HEK293 (cell line): ENCODE measurements at regions not wholly inside any gene's neighbourhood (a gene's known extent, or its start where the extent isn't known, plus 50 kb on each side); places are given as distances from the start of the nearest gene placed in this dataset.
A peak's percentile ranks its signal among the peaks of the same experiment; 100 is the strongest.

ENCODE experiments used
- CTCF ChIA-PET: fragments of 350-600 bp; formaldehyde crosslinking; extraction: SDS; loops from one replicate; lab custom pipeline; 2021; ENCODE audit warnings: antibody characterized with exemption; lab: Yijun Ruan, JAX
- POLR2A ChIA-PET: fragments of 300-600 bp; formaldehyde crosslinking; extraction: SDS; loops from one replicate; lab custom pipeline; 2020; ENCODE audit warnings: antibody characterized with exemption, inconsistent platforms; lab: Yijun Ruan, JAX
- H3K27ac ChIP-seq: fragments of 200-500 bp; sonication (Bioruptor generic); 2 replicates; pipeline ENCODE4 v1.5.1; 2014; ENCODE audit warnings: low read depth, low read length, control low read depth, inconsistent platforms; ENCODE audit errors: extremely low read depth
- H3K36me3 ChIP-seq, 2 experiments: fragments of 200-500 bp in 1 of 2; sonication (Bioruptor generic) in 1 of 2; 1 replicate in 1 of 2; 2 replicates in 1 of 2; pipeline ENCODE4 v1.5.1; 2014 to 2017; ENCODE audit warnings: inconsistent platforms in 2 of 2, low read length in 2 of 2; ENCODE audit not compliant: control insufficient read depth in 2 of 2, insufficient read depth in 1 of 2
- H3K4me1 ChIP-seq: fragments of 200-500 bp; sonication (Bioruptor generic); 2 replicates; pipeline ENCODE4 v1.5.1; 2014; ENCODE audit warnings: mild to moderate bottlenecking, low read length, inconsistent platforms; ENCODE audit not compliant: control insufficient read depth, insufficient read depth
- H3K4me3 ChIP-seq: 2 replicates; pipeline ENCODE4 v1.5.1; 2011; ENCODE audit warnings: low read depth, mild to moderate bottlenecking, control low read depth, low read length, moderate library complexity
- H3K9me3 ChIP-seq: fragments of 200-500 bp; sonication (Bioruptor generic); 2 replicates; pipeline ENCODE4 v1.5.1; 2014; ENCODE audit warnings: low read depth, low read length, inconsistent platforms; ENCODE audit not compliant: control insufficient read depth, insufficient read depth
- ATF2 ChIP-seq: fragments of 450-650 bp; formaldehyde crosslinking; IDR thresholded peaks from 2 replicates; pipeline ENCODE4 v1.5.1; 2016; ENCODE audit warnings: missing biosample characterization, missing genetic modification characterization, low read depth
- BCL11A ChIP-seq: fragments of 450-650 bp; formaldehyde crosslinking; IDR thresholded peaks from 2 replicates; pipeline ENCODE4 v1.5.1; 2016; ENCODE audit warnings: low read depth, missing biosample characterization, missing genetic modification characterization
- EGR2 ChIP-seq: fragments of 450-650 bp; formaldehyde crosslinking; IDR thresholded peaks from 2 replicates; pipeline ENCODE4 v1.5.1; 2016; ENCODE audit warnings: low read depth, missing biosample characterization, missing genetic modification characterization
- FEZF1 ChIP-seq: fragments of 450-650 bp; formaldehyde crosslinking; IDR thresholded peaks from 2 replicates; pipeline ENCODE4 v1.5.1; 2016; ENCODE audit warnings: missing biosample characterization, missing genetic modification characterization
- HOXC10 ChIP-seq: sonication (generic); formaldehyde crosslinking; IDR thresholded peaks from 2 replicates; pipeline ENCODE4 v1.8.1; 2023; ENCODE audit warnings: mild to moderate bottlenecking, missing genetic modification reagents
- KLF1 ChIP-seq: fragments of 450-650 bp; formaldehyde crosslinking; IDR thresholded peaks from 2 replicates; pipeline ENCODE4 v1.5.1; 2016; ENCODE audit warnings: missing biosample characterization, missing genetic modification characterization
- KLF10 ChIP-seq: fragments of 450-650 bp; IDR thresholded peaks from 2 replicates; pipeline ENCODE4 v1.5.1; 2018; ENCODE audit warnings: missing biosample characterization, mild to moderate bottlenecking, missing genetic modification characterization
- KLF9 ChIP-seq: fragments of 450-650 bp; formaldehyde crosslinking; IDR thresholded peaks from 2 replicates; pipeline ENCODE4 v1.5.1; 2016; ENCODE audit warnings: missing biosample characterization, missing genetic modification characterization, low read depth
- TRIM28 ChIP-seq: IDR thresholded peaks from 2 replicates; pipeline ENCODE4 v1.6.1; 2011; ENCODE audit warnings: low read length, control low read depth, borderline replicate concordance
- ZBTB1 ChIP-seq: fragments of 450-650 bp; formaldehyde crosslinking; IDR thresholded peaks from 2 replicates; pipeline ENCODE4 v1.5.1; 2016; ENCODE audit warnings: missing biosample characterization, missing genetic modification characterization
- ZBTB21 ChIP-seq: fragments of 450-650 bp; formaldehyde crosslinking; IDR thresholded peaks from 2 replicates; pipeline ENCODE4 v1.5.1; 2017; ENCODE audit warnings: missing biosample characterization, missing genetic modification characterization
- ZBTB48 ChIP-seq: fragments of 450-650 bp; formaldehyde crosslinking; IDR thresholded peaks from 2 replicates; pipeline ENCODE4 v1.5.1; 2016; ENCODE audit warnings: missing biosample characterization, missing genetic modification characterization
- ZBTB49 ChIP-seq: fragments of 450-650 bp; formaldehyde crosslinking; IDR thresholded peaks from 2 replicates; pipeline ENCODE4 v1.5.1; 2016; ENCODE audit warnings: missing biosample characterization, missing genetic modification characterization, low read depth
- ZEB2 ChIP-seq: fragments of 450-650 bp; formaldehyde crosslinking; IDR thresholded peaks from 2 replicates; pipeline ENCODE4 v1.5.1; 2016; ENCODE audit warnings: missing biosample characterization, missing genetic modification characterization
- ZNF146 ChIP-seq: fragments of 450-650 bp; formaldehyde crosslinking; IDR thresholded peaks from 2 replicates; pipeline ENCODE4 v1.5.1; 2016; ENCODE audit warnings: missing biosample characterization, missing genetic modification characterization
- ZNF157 ChIP-seq: fragments of 450-650 bp; formaldehyde crosslinking; IDR thresholded peaks from 2 replicates; pipeline ENCODE4 v1.5.1; 2016; ENCODE audit warnings: missing biosample characterization, missing genetic modification characterization
- ZNF174 ChIP-seq: fragments of 450-650 bp; formaldehyde crosslinking; IDR thresholded peaks from 2 replicates; pipeline ENCODE4 v1.5.0; 2017; ENCODE audit warnings: missing biosample characterization, mild to moderate bottlenecking, missing genetic modification characterization
- ZNF366 ChIP-seq: fragments of 450-650 bp; formaldehyde crosslinking; conservative IDR thresholded peaks from 2 replicates; pipeline ENCODE4 v1.5.1; 2016; ENCODE audit warnings: missing biosample characterization, missing genetic modification characterization
- ZNF416 ChIP-seq: fragments of 450-650 bp; formaldehyde crosslinking; IDR thresholded peaks from 2 replicates; pipeline ENCODE4 v1.5.1; 2016; ENCODE audit warnings: missing biosample characterization, missing genetic modification characterization
- ZNF449 ChIP-seq: fragments of 450-650 bp; formaldehyde crosslinking; IDR thresholded peaks from 2 replicates; pipeline ENCODE4 v1.5.1; 2017; ENCODE audit warnings: missing biosample characterization, mild to moderate bottlenecking, missing genetic modification characterization, moderate library complexity
- ZNF610 ChIP-seq: fragments of 450-650 bp; formaldehyde crosslinking; IDR thresholded peaks from 2 replicates; pipeline ENCODE4 v1.5.1; 2016; ENCODE audit warnings: missing biosample characterization, missing genetic modification characterization, borderline replicate concordance
- ZNF629 ChIP-seq: fragments of 450-650 bp; formaldehyde crosslinking; IDR thresholded peaks from 2 replicates; pipeline ENCODE4 v1.5.1; 2017; ENCODE audit warnings: missing biosample characterization, missing genetic modification characterization
- ZNF664 ChIP-seq: fragments of 450-650 bp; formaldehyde crosslinking; IDR thresholded peaks from 2 replicates; pipeline ENCODE4 v1.5.1; 2016; ENCODE audit warnings: missing biosample characterization, missing genetic modification characterization
- ZNF677 ChIP-seq: fragments of 450-650 bp; IDR thresholded peaks from 2 replicates; pipeline ENCODE4 v1.5.0; 2018; ENCODE audit warnings: missing biosample characterization, mild to moderate bottlenecking, missing genetic modification characterization, moderate library complexity
- ZNF692 ChIP-seq: fragments of 450-650 bp; formaldehyde crosslinking; IDR thresholded peaks from 2 replicates; pipeline ENCODE4 v1.5.1; 2016; ENCODE audit warnings: missing biosample characterization, missing genetic modification characterization
- ZNF701 ChIP-seq: fragments of 450-650 bp; formaldehyde crosslinking; IDR thresholded peaks from 2 replicates; pipeline ENCODE4 v1.5.1; 2016; ENCODE audit warnings: missing biosample characterization, missing genetic modification characterization
- ZNF704 ChIP-seq: fragments of 450-650 bp; formaldehyde crosslinking; IDR thresholded peaks from 2 replicates; pipeline ENCODE4 v1.5.1; 2016; ENCODE audit warnings: missing biosample characterization, missing genetic modification characterization
- ZSCAN4 ChIP-seq: fragments of 450-650 bp; formaldehyde crosslinking; IDR thresholded peaks from 2 replicates; pipeline ENCODE4 v1.5.1; 2017; ENCODE audit warnings: missing biosample characterization, missing genetic modification characterization

- no peak for TF ChIP-seq ZNF701 (tag by site-specific recombination)
- TF ChIP-seq ZSCAN4 (tag by site-specific recombination), result no peak
- TF ChIP-seq ZNF692, result peak; percentile 11; the same call in 1 of the 2 replicates
- TF ChIP-seq ZBTB49 (tag by site-specific recombination), result no peak
- peak; percentile 45; the same call in 1 of the 2 replicates for TF ChIP-seq KLF1 (tag by site-specific recombination)
- no peak; the same call in 1 of the 2 replicates for TF ChIP-seq ZNF629 (tag by site-specific recombination)
- no peak for TF ChIP-seq ZNF366
- TF ChIP-seq KLF10, result peak; percentile 74; the same call in 1 of the 2 replicates
- no peak for TF ChIP-seq ZBTB48
- TF ChIP-seq ZNF664 (tag by site-specific recombination), result no peak
- TF ChIP-seq ZEB2 (tag by site-specific recombination), result 0 out of 2 replicates have a peak, but pooled peaks have one; percentile 21
- TF ChIP-seq ZNF677 (tag by site-specific recombination), result no peak
- TF ChIP-seq HOXC10, result no peak
- no peak for TF ChIP-seq ZNF416
- peak; percentile 27; the same call in 1 of the 2 replicates for TF ChIP-seq KLF9 (tag by site-specific recombination)
- 0 out of 2 replicates have a peak, but pooled peaks have one; percentile 15 for TF ChIP-seq ATF2 (tag by site-specific recombination)
- TF ChIP-seq FEZF1 (tag by site-specific recombination), result peak; percentile 29; the same call in 1 of the 2 replicates
- TF ChIP-seq EGR2 (tag by site-specific recombination), result no peak
- TF ChIP-seq TRIM28, result 0 out of 2 replicates have a peak, but pooled peaks have one; percentile 44
- TF ChIP-seq ZBTB21 (tag by site-specific recombination), result peak; percentile 53; the same call in 1 of the 2 replicates
- H3K9me3 ChIP-seq, result peaks cover under 1% of the 10 kb centered on the region
- ChIA-PET CTCF (interaction anchor here (0.6 to 1.1 kb wide), 3 partner anchors 18 to 556 kb away, joined by 3 to 5 read pairs (median 5); no protein-coding TSS in a partner anchor), POLR2A (no interaction called here)
- H3K36me3 ChIP-seq, result no peaks in the 10 kb centered on the region
- no peak overlapping the region for H3K4me3 ChIP-seq
- H3K27ac ChIP-seq, result no peak overlapping the region
- H3K4me1 ChIP-seq, result peaks cover 8% of the 10 kb centered on the region; the same call in 1 of the 2 replicates
Measured at GRCh38 chr17:14903854-14904253, 361.3 kb downstream of the PMP22 start.

- Histone ChIP-seq H3K4me1 (peaks cover 8% of the 10 kb centered on the region; the same call in 1 of the 2 replicates), H3K27ac (no peak overlapping the region), H3K36me3 (no peaks in the 10 kb centered on the region), H3K4me3 (no peak overlapping the region), H3K9me3 (peaks cover 3% of the 10 kb centered on the region)
- POLR2A ChIA-PET, result no interaction called here
- CTCF ChIA-PET, result interaction anchor here (0.6 to 1.7 kb wide), 6 partner anchors 16 to 1308 kb away, joined by 3 to 9 read pairs (median 6); no protein-coding TSS in a partner anchor
- TF ChIP-seq ZNF174 (tag by site-specific recombination) (no peak), ZNF449 (no peak), KLF1 (tag by site-specific recombination) (no peak), ZNF157 (no peak), ZNF610 (tag by site-specific recombination) (no peak), ZNF146 (tag by site-specific recombination) (no peak), ZBTB1 (tag by site-specific recombination) (no peak), ZNF416 (no peak), BCL11A (no peak), ZNF704 (tag by site-specific recombination) (no peak)
Measured at GRCh38 chr17:14902803-14903202, 362.3 kb downstream of the PMP22 start.
